ENCODE measurements at regions not wholly inside any gene's neighbourhood (a gene's known extent, or its start where the extent isn't known, plus 50 kb on each side); places are given as distances from the start of the nearest gene placed in this dataset.

GRCh38 chr1:22282364-22282995 is 139.6 kb upstream of the WNT4 start:
- no peak for DNase-seq (ENCODE audit: low read depth, low spot score)
- no TSS peak for BruUV-seq (replicated peaks)
- Histone ChIP-seq H3K79me2 (ENCODE audit: control insufficient read depth, insufficient read depth, low read length) (no peaks in the 10 kb centered on the region), H3K4me1 (ENCODE audit: control insufficient read depth, extremely low read depth, insufficient read depth, low read length) (no peaks in the 10 kb centered on the region), H3K27ac (ENCODE audit: insufficient read depth, low read depth, low read length) (no peak overlapping the region), H3K27me3 (ENCODE audit: control insufficient read depth in 2 of 2, insufficient read depth in 2 of 2, low read length in 2 of 2) (peaks cover 3 to 9% of the 10 kb centered on the region in 2 experiments), H3K36me3 (ENCODE audit: control insufficient read depth in 2 of 2, extremely low read depth in 1 of 2, insufficient read depth in 2 of 2, low read length in 2 of 2) (no peaks in the 10 kb centered on the region), H2AFZ (ENCODE audit: low read depth, low read length) (no peak overlapping the region), H3K9me1 (replicated peaks; ENCODE audit: control insufficient read depth, extremely low read depth, insufficient read depth, low read length) (no peaks in the 10 kb centered on the region), H3K9ac (replicated peaks; ENCODE audit: extremely low read depth, insufficient read depth, low read length) (no peak overlapping the region), H3K9me3 (replicated peaks; ENCODE audit: control insufficient read depth, insufficient read depth, low read length) (no peaks in the 10 kb centered on the region), H4K20me1 (replicated peaks; ENCODE audit: control insufficient read depth, extremely low read depth, insufficient read depth, low read length) (no peaks in the 10 kb centered on the region), H3K4me3 (replicated peaks in 1 of 3; ENCODE audit: insufficient read depth in 1 of 3, low read depth in 1 of 3, low read length in 3 of 3) (no peak overlapping the region), H3K4me2 (ENCODE audit: insufficient read depth, low read length) (no peak overlapping the region)
- TF ChIP-seq JUN (IDR thresholded peaks at IDR 0.05; ENCODE audit: borderline replicate concordance, insufficient read depth, insufficient read length, low read depth) (no peak), GATA2 (IDR thresholded peaks at IDR 0.05; ENCODE audit: insufficient read depth, insufficient read length, low read depth, low read length) (no peak), POLR2AphosphoS5 (IDR thresholded peaks at IDR 0.05; ENCODE audit: insufficient read depth, low read depth, low read length) (no peak), MYC (IDR thresholded peaks at IDR 0.05; ENCODE audit: low read depth, low read length) (no peak)
- FAIRE-seq: no peak
- intact Hi-C loops (cut with micrococcal nuclease): no loop called here
- ChIA-PET CTCF (interaction anchor here (1.7 kb wide), 1 partner anchor 9 kb away, joined by 3 read pairs; no protein-coding TSS in a partner anchor), POLR2A (no interaction called here)
- dilution Hi-C loops (cut with MboI; ENCODE audit: extremely low pct_ligation_motif_present, low sequenced_read_pairs): no loop called here

- Histone ChIP-seq H3K4me2 (ENCODE audit: insufficient read depth, low read length) (no peak overlapping the region), H3K9ac (replicated peaks; ENCODE audit: extremely low read depth, insufficient read depth, low read length) (no peak overlapping the region), H3K27ac (ENCODE audit: insufficient read depth, low read depth, low read length) (no peak overlapping the region), H3K4me1 (ENCODE audit: control insufficient read depth, extremely low read depth, insufficient read depth, low read length) (no peaks in the 10 kb centered on the region), H3K36me3 (ENCODE audit: control insufficient read depth in 2 of 2, extremely low read depth in 1 of 2, insufficient read depth in 2 of 2, low read length in 2 of 2) (no peaks in the 10 kb centered on the region), H4K20me1 (replicated peaks; ENCODE audit: control insufficient read depth, extremely low read depth, insufficient read depth, low read length) (no peaks in the 10 kb centered on the region), H3K79me2 (ENCODE audit: control insufficient read depth, insufficient read depth, low read length) (no peaks in the 10 kb centered on the region), H3K27me3 (ENCODE audit: control insufficient read depth in 2 of 2, insufficient read depth in 2 of 2, low read length in 2 of 2) (peaks cover 3 to 6% of the 10 kb centered on the region in 2 experiments), H3K9me1 (replicated peaks; ENCODE audit: control insufficient read depth, extremely low read depth, insufficient read depth, low read length) (no peaks in the 10 kb centered on the region), H3K4me3 (replicated peaks in 1 of 3; ENCODE audit: insufficient read depth in 1 of 3, low read depth in 1 of 3, low read length in 3 of 3) (no peak overlapping the region), H2AFZ (ENCODE audit: low read depth, low read length) (no peak overlapping the region), H3K9me3 (replicated peaks; ENCODE audit: control insufficient read depth, insufficient read depth, low read length) (no peaks in the 10 kb centered on the region)
- intact Hi-C loops (cut with micrococcal nuclease): no loop called here
- CTCF ChIA-PET: interaction anchor here (1.7 kb wide), 1 partner anchor 10 kb away, joined by 3 read pairs; no protein-coding TSS in a partner anchor
- POLR2A ChIA-PET: interaction anchor here (1.1 kb wide), 1 partner anchor 133 kb away, joined by 3 read pairs; no protein-coding TSS in a partner anchor
- TF ChIP-seq GATA2 (IDR thresholded peaks at IDR 0.05; ENCODE audit: insufficient read depth, insufficient read length, low read depth, low read length) (no peak), MAX (IDR thresholded peaks at IDR 0.05; ENCODE audit: insufficient read depth, insufficient read length) (no peak), MYC (IDR thresholded peaks at IDR 0.05; ENCODE audit: low read depth, low read length) (no peak), POLR2A (IDR thresholded peaks at IDR 0.05; ENCODE audit: low read depth, low read length) (no peak), CTCF (IDR thresholded peaks at IDR 0.05; ENCODE audit: extremely low read depth in 1 of 2, insufficient read depth in 1 of 2, low read depth in 1 of 2, low read length in 2 of 2) (no peak), JUN (IDR thresholded peaks at IDR 0.05; ENCODE audit: borderline replicate concordance, insufficient read depth, insufficient read length, low read depth) (no peak), EZH2 (IDR thresholded peaks at IDR 0.05; ENCODE audit: borderline replicate concordance, low read depth, low read length, severe bottlenecking) (no peak), FOS (IDR thresholded peaks at IDR 0.05; ENCODE audit: borderline replicate concordance, insufficient read depth, low read length) (no peak), POLR2AphosphoS5 (IDR thresholded peaks at IDR 0.05; ENCODE audit: insufficient read depth, low read depth, low read length) (no peak)
- FAIRE-seq (no peak), DNase-seq (ENCODE audit: low read depth, low spot score) (no peak)
- dilution Hi-C loops (cut with MboI; ENCODE audit: extremely low pct_ligation_motif_present, low sequenced_read_pairs): no loop called here
- BruUV-seq (replicated peaks): no TSS peak
Measured at GRCh38 chr1:22283596-22283995, 140.7 kb upstream of the WNT4 start.

Data from endothelial cell of umbilical vein (primary cell).